HT-29 (cell line): ENCODE measurements at regions not wholly inside any gene's neighbourhood (a gene's known extent, or its start where the extent isn't known, plus 50 kb on each side); places are given as distances from the start of the nearest gene placed in this dataset.
"Not testable (repeated sequence)": the region's sequence is repeated elsewhere in the genome, so short reads cannot be mapped to it uniquely, and the experiment has no call there.

Experiments used
- DNase-seq: peaks from one replicate; pipeline ENCODE4 v3.0.0-alpha.2; 2015; ENCODE audit warnings: low spot score

DNA sequence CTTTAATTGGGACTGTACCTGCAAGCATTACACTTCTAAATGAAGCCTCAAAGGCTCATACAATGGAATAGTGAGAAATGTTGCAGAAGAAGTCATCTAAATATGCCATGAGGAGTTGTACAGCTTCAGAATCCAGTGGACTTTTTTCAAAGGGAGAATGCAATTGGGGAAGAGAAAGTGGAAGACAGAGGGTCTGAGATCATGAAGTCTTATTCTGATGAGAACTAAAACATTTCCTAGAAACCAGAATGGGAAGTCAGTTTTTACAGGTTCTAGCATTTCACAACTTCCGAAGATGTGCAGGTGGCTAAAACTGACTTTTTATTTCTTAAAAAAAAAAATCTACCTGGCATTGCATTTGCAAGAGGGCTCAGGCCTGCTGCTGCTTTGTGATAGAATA lies 424.4 kb upstream of the RUNX1 start:
- no peak for DNase-seq

DNA sequence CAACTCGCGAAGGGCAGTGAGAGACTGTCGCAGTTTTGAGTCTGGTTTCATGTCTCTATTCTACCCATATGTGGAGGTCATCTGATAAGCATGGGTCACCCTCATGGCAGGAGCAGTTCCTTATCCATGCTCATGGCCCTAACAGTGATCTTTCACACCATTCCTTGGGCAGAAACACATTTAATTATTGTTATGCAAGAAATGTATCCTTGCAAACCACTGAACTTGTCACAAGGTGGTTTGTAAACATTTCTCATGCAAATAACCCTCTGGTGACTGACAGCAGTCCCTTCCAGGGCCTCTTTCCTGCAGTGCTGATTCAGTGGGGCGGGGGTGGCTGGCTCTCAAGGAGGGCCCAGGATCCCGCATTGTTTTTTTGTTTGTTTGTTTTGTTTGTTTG lies 421.4 kb upstream of the RUNX1 start:
- no peak for DNase-seq

DNA sequence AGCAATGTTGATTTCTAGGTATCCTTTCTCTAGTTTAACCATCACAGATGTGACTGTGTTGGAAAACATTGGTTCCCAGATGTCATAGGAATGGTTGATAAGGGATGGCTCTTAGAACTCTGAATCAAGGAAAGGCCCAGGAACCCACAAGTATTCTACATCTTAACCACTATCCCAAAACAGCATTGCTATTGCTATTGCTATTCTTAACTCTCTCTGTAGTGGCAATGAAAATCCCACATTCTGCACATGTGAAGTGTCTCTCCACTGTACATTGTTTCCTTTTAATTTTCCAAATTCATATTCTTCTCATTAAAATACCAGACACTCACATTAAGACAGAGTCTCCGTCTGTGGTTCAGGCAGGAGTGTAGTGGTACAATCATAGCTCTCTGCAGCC lies 420.4 kb upstream of the RUNX1 start:
- DNase-seq, result no peak

DNA sequence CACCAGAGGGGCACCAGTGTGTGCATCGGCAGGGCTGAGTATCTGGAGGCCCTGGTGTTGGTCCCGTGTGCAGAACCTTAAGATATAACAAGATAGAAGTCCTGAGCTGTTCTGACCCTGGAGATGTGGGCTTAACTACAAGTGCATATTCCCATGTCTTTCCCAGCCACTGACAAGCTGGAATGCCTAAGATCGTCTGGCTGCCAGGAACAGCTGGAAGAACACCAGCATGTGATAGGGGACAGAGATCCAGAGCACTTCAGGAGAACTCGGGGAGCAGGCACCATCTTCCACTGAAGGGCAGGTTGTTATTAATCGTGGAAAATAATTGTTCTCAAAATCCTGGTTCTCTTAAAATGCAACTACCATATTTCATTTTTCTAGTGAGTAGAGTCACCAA lies 419.9 kb upstream of the RUNX1 start:
- DNase-seq, result no peak

DNA sequence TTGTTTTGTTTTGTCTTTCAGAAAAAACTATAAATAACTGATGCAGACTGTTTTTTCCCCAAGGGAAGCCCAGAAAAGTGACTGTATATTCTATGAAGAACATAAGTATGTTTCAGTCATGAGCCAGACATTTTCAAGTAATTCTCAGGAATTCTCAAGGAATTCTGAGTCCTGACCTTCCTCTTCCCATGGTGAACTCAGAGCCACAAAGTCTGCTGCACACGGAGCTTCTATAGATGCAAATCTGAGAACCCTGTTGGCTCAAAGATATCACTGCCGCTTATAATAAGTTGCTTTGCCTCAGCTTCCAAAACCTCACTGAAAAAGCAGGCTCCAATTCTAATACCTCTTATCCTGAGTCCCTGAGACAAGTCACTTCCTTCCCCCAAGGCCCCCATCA lies 418.5 kb upstream of the RUNX1 start:
- no peak for DNase-seq

DNA sequence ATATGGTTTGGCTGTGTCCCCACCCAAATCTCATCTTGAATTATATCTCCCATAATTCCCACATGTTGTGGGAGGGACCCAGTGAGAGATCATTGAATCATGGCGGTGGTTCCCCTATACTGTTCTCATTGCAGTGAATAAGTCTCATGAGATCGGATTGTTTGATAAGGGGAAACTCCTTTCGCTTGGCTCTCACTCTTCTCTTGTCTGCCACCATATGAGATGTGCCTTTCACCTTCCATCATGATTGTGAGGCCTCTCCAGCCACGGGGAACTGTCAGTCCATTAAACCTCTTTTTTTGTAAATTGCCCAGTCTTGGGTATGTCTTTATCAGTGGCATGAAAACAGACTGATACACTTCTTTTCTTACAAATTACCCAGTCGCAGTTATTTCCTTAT lies 417.6 kb upstream of the RUNX1 start:
- not testable (repeated sequence) for DNase-seq

DNA sequence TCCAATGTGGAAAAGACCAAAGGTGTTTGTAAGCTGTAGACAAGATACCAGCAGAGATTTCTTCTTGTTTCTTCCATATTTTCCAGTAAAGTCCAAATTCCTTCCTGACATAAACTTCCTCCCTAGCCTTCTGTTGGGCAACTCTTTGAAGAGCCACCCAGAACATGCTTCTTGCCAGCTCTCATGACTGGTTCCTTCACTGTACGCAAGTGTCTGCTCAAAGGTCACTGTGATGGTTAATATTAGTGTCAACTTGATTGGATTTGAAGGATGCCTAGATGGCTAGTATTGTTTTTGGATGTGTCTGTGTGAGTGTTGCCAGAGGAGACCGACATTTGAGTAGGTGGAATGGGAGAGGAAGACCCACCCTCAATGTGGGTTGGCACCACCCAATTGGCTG lies 416.6 kb upstream of the RUNX1 start:
- DNase-seq, result no peak

DNA sequence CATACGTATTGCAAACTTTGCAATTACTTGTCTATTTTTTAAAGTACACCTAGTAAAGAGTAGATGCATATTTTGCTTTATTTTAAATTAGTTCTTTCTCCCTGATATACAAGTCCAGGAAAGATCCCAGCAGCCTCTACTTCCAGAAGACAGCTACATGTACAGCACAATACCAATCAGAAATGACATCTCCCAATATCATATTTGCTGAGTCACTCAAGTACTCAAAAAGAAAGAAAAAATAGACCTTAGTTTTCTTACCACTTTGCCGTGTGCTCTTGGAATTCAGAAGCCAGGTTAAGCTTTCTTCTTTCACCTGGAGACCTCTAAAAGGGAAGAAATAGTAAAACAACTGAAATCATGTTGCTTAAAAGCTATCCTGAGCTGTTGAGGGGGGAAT lies 412.6 kb upstream of the RUNX1 start:
- no peak for DNase-seq

DNA sequence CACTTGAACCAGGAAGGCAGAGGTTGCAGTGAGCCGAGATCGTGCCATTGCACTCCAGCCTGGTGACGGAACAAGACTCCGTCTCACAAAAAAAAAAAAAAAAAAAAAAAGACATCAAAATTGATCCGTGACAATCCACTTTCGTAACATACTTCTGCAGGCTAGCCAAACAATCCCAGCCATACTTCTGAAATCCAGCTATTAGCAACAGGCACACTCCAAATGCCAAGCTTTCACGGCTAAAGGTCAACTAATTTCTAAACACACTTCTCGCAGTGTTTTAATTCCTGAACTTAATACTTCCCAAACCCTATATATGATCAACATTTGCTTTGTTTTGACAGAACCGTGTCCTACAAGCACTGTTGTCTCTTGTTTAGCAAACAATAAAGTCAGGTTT lies 411.3 kb upstream of the RUNX1 start:
- DNase-seq, result no peak

DNA sequence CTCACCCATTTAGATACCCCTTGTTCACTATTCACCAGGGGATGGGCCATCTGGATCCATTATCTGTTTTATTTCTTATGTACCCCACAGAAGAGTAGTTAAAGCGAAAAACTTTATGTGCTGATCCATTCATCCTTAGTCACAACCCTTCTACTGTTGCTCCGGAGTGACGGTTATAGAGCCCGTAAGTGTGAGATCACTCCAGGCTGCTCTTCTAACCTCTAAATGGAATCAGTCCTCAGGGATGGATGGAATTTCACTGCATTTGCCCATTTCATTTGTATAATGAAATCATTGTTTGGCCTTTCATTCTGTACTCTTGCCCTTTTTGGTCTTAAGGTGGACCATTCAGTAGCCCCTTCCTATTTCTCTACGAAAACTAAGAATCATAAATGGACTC lies 409.3 kb upstream of the RUNX1 start:
- DNase-seq, result no peak

DNA sequence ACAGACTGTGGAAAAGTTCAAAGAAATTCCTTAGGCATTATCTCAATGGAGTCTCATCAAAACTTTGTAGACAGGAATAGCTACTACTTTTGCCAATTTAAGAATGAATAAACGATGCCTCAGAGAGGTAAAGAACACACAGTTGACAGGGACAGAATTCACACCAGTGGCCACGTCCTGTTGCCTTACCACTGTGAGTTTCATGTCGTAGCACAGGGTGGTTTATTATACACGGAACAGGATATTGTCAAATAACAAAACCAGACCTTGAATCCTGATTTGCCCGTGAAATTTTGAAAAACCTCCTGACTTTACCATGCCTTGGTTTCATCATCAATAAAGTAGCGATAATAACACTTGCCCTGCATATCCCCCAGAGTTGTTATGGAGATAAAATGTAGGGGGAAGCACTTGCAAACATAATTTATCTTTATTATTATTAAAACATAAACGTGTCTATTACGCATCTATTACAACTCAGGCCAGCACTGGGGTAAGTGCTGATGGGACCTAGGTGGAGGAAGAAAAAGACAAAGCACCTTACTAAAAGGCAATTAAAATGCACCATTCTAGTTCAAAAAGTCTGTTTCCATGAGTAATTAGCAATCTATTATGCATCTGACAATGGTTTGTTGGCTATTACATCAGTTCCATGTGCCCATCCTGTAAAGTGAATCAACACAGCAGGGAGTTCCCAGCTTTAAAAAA lies 408.1 kb upstream of the RUNX1 start:
- no peak for DNase-seq

DNA sequence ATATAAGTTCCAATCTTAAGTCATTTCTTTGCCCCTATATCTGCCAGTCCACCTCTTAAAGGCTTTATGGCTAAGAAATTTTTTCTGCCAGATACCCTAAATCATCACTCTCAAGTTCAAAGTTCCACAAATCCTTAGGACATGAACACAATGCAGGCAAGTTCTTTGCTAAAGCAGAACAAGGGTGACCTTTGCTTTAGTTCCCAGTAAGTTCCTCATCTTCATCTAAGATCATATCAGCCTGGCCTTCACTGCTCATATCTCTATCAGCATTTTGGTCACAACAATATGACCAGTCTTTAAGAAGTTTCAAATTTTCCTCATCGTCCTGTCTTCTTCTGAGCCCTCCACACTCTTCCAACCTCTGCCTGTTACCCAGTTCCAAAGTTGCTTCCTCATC lies 402.2 kb upstream of the RUNX1 start:
- DNase-seq, result no peak

DNA sequence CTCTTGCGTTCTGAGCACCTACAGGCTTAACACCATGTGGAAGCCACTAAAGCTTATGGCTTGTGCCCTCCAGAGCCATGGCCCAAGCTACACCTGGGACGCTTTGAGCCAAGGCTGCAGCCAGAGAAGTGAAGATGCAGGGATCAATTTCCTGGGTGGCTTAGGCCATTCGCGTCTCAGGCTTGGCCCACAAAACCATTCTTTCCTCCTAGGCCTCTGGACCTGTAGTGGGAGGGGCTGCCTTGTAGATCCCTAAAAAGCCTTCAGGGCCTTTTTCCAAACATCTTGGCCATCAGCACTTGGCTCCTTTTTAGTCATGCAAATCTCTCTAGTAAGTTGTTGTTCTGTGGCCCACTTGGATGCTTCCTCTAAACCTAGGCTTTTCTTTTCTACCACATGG lies 401.7 kb upstream of the RUNX1 start:
- no peak for DNase-seq

DNA sequence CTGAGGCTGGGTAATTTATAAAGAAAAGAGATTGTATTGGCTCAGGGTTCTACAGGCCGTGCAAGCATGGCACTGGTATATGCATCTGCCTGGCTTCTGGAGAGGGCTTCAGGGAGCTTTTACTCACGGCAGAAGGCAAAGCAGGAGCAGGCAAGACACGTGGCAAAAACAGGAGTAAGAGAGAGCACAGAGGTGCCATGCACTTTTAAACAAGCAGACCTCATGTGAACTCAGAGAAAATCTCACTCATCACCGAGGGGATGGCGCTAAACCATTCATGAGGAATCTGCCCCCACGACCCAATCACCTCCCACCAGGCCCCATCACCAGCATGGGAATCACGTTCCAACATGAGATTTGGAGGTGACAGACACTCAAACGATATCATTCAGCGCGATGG lies 400.7 kb upstream of the RUNX1 start:
- DNase-seq, result no peak

DNA sequence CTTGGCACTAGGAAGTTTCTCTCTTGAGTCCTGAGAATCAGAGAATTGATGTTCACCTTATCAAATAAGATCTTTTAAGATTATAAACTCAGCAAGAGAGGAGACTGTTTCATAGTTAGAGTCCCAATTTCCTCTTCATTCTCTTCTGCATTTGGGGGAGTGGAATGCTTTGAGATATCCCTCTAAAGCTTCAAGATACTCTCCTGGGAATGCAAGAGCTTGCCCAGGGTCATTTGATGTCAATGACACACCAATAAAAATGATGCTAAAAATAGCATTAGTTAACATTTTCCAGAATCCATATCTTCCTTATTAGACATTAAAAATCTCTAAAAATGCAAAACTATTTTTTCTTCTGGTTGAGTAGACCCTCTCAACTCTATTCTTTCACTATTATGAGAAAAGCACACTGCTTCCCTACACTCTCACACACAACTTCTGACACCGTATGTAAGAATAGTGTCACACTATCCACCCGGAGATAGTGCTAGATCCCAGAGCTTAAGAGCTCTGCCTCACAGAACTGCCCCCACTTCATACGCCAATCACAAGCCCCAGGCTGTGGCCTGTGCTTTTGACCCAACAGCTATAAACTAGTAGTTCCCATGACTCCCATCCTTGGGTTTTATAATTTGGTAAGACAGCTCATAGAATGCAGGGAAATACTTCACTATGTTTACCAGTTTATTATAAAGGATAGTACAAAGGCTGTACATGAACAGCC lies 399.9 kb upstream of the RUNX1 start:
- DNase-seq, result no peak

DNA sequence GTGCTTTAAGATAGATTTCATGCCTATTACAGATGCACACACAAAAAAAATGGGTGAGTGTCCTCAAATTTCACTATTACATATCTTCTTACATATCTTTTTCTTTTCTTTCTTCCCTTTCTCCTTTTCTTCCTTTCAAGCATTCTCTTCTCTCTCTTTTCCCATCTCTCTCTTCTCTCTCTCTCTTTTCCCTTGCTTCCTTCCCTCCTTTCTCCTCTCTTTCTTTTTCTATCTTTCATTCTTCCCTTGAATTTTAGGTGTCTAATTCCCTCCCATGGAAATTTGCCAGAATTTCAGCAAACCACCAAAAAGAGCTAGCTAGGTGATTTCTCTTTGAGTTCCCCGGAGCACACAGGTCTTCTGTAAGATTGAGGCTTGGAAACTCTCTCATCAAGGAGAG lies 395.3 kb upstream of the RUNX1 start:
- DNase-seq, result no peak

DNA sequence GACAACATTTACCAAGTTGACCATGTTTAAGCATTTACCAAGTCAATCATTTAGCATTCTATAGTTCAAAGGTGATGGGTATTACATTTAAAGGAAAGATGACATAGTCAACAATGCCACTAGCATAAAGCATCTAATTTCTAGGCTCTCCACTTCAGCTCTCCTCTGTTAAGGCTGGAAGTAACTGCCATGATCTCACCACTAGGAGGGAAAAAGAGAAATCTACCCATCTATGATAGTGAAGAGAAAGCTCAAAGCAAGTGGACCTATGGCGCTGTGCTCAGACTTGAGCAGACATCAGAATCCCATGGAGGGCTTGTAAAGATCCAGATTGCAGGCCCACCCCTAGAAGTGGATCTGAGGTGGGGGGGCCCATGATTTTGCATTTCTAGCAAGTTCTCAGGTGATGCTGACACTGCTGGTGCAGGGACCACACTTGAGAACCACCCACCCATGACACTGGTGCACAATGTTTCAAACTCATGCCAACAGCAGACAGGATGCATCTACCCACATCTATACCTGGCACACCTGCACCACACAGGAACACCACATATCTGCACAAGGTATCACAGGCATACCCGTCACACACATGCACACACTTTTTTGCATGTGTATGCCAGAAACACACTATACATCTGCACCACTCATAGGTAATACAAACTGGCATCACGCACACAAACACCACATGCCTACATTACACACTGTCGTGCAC lies 392.9 kb upstream of the RUNX1 start:
- DNase-seq, result no peak

DNA sequence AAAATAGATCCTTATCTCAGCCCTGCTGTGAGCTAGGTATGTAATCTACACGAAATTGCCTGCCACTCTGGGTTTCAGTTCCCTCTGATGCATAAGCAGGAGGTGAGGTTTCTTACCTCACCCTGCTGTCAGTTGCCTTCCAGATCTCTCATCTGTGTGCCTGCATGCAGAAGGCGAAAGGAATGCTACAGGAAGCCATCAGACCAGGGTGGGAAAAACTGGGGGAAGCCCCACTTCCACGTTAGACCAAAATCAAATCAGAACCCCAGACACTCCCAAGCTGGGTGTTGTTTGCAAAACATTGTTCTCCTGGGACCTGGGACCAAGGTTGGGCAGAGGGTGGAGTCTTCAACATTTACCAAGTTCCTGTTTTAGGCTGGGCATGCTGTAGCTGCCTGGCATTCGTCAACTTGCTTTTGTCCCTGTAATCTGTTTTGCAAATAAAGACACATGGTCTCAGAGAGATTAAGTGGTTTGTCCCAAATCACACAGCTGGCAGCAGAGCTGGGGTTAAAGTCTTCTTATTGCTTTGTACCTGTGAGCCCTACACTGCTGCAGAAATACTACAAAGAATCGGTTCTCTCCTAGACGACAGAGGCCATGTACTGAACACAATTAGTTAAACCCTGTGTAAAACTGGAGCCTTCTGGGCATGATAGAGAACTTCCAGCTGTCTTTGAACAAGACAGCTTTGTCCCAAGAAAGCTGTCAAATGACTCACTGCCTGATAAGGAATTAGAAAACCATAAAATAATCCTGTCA lies 389.7 kb upstream of the RUNX1 start:
- DNase-seq, result no peak

DNA sequence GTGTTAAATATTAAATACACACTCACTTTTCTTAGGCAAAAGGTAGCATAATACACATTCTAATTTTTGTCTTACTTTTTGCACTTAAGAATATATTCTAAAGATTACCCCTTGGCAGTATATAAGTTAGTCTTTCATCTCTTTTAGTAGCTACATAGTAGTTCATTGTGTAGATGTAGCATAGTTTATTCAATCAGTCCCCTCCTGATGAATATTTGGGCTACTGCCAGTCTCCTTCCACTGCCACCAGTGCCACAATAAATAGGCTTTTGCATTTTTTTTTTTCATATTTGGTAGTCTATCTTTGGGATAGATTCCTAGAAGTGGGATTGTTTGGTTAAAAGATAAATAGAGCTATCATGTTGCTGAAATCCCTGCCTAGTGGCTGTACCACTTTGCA lies 388.8 kb upstream of the RUNX1 start:
- DNase-seq, result no peak

DNA sequence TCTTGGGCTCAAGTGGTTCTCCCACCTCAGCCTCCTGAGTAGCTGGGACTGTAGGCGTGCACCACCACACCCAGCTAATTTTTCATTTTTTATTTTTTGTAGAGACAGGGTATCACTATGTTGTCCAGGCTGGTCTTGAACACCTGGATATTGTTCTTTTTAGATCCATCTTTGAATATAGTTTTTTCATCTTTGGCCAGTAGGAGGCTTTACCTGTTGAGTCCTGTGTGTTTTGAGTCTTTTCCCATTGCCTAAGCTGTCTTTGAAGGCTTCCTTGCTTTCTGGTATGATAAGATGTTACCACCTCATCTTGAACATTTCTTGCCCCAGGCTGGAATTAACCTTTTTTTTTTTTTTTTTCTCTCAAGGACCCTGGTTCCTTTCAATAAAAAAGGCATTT lies 387.8 kb upstream of the RUNX1 start:
- DNase-seq, result no peak

DNA sequence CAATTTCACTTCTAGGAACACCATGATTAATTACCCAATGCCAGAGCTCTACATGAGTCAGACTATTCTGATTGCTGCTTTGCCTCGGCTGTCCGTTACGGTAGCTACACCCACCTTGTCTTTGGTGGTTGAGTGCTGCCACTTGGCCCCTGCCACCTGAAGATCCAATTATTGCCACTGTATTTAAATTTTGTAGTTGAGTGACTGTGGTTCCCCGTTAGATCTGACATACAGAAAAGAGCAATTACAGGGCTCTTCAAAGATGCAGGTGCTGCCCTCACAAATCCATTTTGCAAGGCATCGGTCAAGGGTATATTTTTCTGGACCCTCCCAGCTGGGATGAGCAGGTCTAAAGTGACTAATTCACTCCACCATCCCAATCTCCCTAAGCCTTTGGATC lies 383.5 kb upstream of the RUNX1 start:
- DNase-seq, result not testable (repeated sequence)

DNA sequence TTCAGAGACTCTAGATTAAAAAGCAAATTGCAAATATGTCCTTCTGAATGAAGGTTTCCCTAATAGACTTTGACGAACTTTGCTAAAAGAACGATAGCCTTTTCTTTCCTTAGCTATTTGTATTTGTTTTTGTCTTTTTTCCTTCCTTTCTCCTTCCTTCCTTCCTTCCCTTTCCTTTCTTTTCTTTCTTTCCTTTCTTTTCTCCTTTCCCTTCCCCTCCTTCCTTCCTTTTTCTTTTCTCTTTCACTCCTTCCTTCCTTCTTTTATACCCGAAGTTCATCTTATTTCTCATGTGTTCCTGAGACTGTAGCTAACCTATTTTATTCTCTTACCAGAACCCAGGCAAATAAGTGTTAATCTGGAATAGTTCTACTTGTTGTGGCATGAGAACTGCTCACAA lies 381.2 kb upstream of the RUNX1 start:
- DNase-seq, result no peak
